ENCODE measurements at regions not wholly inside any gene's neighbourhood (a gene's known extent, or its start where the extent isn't known, plus 50 kb on each side); places are given as distances from the start of the nearest gene placed in this dataset.

DNA sequence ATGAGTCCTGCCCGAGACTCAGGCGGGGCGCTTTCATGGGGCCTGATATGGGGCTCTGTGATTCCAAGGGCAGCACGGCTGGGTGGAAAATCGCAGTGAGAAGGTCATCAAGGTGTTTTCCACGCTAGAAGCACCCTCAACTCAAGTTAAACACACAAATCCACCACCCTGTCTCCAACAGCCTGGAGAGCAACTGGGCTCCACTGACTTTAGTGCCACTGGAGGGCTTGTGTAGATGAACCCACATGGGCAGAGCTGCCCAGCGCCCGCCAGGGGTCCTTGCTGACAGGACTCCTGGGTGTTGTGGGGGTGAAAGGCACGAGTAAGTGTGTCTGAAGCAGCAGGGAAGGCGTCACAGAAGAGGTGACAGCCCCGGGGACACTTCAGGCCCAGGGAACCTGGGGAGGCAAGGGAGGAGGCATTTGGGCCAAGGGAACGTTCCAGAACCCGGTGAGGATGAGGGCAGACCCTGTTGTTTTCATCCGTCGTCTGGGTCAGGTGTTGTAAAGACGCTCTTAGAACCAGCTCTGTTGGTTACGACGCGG is 51.8 kb upstream of the CTDP1 start:
- DNase-seq (peak in 1 of 5 donors; percentile 62), FAIRE-seq (no peak)
- TF ChIP-seq, protein P1, sequence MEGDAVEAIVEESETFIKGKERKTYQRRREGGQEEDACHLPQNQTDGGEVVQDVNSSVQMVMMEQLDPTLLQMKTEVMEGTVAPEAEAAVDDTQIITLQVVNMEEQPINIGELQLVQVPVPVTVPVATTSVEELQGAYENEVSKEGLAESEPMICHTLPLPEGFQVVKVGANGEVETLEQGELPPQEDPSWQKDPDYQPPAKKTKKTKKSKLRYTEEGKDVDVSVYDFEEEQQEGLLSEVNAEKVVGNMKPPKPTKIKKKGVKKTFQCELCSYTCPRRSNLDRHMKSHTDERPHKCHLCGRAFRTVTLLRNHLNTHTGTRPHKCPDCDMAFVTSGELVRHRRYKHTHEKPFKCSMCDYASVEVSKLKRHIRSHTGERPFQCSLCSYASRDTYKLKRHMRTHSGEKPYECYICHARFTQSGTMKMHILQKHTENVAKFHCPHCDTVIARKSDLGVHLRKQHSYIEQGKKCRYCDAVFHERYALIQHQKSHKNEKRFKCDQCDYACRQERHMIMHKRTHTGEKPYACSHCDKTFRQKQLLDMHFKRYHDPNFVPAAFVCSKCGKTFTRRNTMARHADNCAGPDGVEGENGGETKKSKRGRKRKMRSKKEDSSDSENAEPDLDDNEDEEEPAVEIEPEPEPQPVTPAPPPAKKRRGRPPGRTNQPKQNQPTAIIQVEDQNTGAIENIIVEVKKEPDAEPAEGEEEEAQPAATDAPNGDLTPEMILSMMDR (IDR thresholded peaks at IDR 0.05; ENCODE audit: borderline replicate concordance, extremely low read depth, insufficient read depth), result no peak
- H3K4me1 ChIP-seq (ENCODE audit: control insufficient read depth in 2 of 3, insufficient read depth in 2 of 3, low read depth in 1 of 3, low read length in 3 of 3), result no peaks in the 10 kb centered on the region
- no peak overlapping the region for H3K9ac ChIP-seq (ENCODE audit: low read length in 3 of 3)
- H3K9me3 ChIP-seq (ENCODE audit: control insufficient read depth in 2 of 3, insufficient read depth in 1 of 3, low read length in 3 of 3), result no peaks in the 10 kb centered on the region
- no peak overlapping the region for H3K27ac ChIP-seq (ENCODE audit: low read depth in 2 of 2, low read length in 2 of 2)
- no peak overlapping the region for H3K4me3 ChIP-seq (ENCODE audit: low read length in 3 of 3)
- no peaks in the 10 kb centered on the region for H3K27me3 ChIP-seq (ENCODE audit: control insufficient read depth, insufficient read depth, low read length)
- intact Hi-C loops (cut with DNase I), result no loop called here
- H3K36me3 ChIP-seq (ENCODE audit: control insufficient read depth in 2 of 3, insufficient read depth in 3 of 3, low read length in 3 of 3), result no peaks in the 10 kb centered on the region

DNA sequence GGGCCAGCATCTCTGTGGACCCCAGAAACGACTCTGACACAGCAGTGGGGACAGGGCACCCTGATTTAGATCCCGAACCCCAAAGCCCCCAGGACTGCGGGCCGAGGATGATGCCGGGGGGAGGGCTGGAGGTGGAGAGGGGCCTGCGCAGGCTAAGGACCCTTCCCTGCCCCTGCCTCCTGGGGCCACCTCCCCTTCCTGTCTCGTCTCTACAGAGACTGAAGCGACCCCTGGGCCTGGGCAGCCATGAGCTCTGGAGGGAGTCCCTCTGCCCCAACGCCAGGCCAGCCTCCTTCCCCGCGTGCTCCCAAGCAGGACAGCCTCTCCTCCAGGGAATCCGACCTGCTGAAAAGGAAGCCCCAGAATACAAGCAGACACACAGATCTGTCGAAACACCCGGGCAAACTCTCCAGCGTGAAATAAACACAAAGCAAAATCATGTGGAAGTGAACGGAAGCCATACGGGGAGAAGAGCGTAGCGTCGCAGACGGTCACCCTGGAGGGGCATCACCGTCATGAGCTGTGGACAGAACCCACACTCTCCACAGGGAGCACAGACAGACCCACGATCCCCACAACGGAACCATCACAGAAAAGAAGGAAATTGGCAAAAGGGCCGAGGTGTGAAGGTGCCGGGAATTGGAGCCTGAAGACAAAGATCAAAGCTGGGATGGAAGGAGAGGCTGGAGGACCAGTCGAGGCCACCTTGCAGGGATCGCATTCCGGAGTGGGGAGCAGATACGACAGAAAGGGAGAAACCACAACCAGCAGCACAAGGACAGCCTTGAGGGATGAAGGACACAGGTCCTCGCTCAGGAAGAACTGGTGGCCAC is 51.0 kb upstream of the CTDP1 start:
- Histone ChIP-seq H3K9ac (ENCODE audit: low read length in 3 of 3) (no peak overlapping the region), H3K4me1 (ENCODE audit: control insufficient read depth in 2 of 3, insufficient read depth in 2 of 3, low read depth in 1 of 3, low read length in 3 of 3) (no peaks in the 10 kb centered on the region), H3K27ac (ENCODE audit: low read depth in 2 of 2, low read length in 2 of 2) (no peak overlapping the region), H3K36me3 (ENCODE audit: control insufficient read depth in 2 of 3, insufficient read depth in 3 of 3, low read length in 3 of 3) (no peaks in the 10 kb centered on the region), H3K27me3 (ENCODE audit: control insufficient read depth, insufficient read depth, low read length) (no peaks in the 10 kb centered on the region), H3K4me3 (ENCODE audit: low read length in 3 of 3) (no peak overlapping the region), H3K9me3 (ENCODE audit: control insufficient read depth in 2 of 3, insufficient read depth in 1 of 3, low read length in 3 of 3) (peaks cover 0 to under 1% (median 0%) of the 10 kb centered on the region in 3 donors)
- no peak for FAIRE-seq
- intact Hi-C loops (cut with DNase I), result no loop called here
- DNase-seq, result peak in 1 of 5 donors; percentile 62
- TF ChIP-seq, protein P1 (IDR thresholded peaks at IDR 0.05; ENCODE audit: borderline replicate concordance, extremely low read depth, insufficient read depth), result no peak

DNA sequence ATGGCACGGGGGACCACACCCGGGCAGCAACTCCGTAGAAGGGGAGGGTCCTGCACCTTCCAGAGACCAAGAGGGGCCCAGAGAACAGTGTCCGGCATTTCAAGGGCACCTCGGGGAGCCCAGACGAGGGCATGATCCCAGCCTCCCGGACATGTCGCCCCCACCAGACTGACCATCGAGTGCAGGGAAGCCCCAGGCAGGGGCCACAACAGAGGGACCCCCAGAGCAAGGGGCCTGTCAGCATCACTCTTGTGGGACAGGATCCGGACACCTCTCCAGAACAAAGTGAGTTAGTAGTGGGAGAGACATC is 50.4 kb upstream of the CTDP1 start:
- no peak for FAIRE-seq
- H3K27me3 ChIP-seq (ENCODE audit: control insufficient read depth, insufficient read depth, low read length), result no peaks in the 10 kb centered on the region
- TF ChIP-seq, protein P1 (IDR thresholded peaks at IDR 0.05; ENCODE audit: borderline replicate concordance, extremely low read depth, insufficient read depth), result no peak
- intact Hi-C loops (cut with DNase I), result no loop called here
- no peaks in the 10 kb centered on the region for H3K36me3 ChIP-seq (ENCODE audit: control insufficient read depth in 2 of 3, insufficient read depth in 3 of 3, low read length in 3 of 3)
- H3K9me3 ChIP-seq (ENCODE audit: control insufficient read depth in 2 of 3, insufficient read depth in 1 of 3, low read length in 3 of 3), result peaks cover 0 to 2% (median 0%) of the 10 kb centered on the region in 3 donors
- no peak overlapping the region for H3K27ac ChIP-seq (ENCODE audit: low read depth in 2 of 2, low read length in 2 of 2)
- no peak overlapping the region for H3K4me3 ChIP-seq (ENCODE audit: low read length in 3 of 3)
- H3K9ac ChIP-seq (ENCODE audit: low read length in 3 of 3), result no peak overlapping the region
- no peaks in the 10 kb centered on the region for H3K4me1 ChIP-seq (ENCODE audit: control insufficient read depth in 2 of 3, insufficient read depth in 2 of 3, low read depth in 1 of 3, low read length in 3 of 3)
- peak in 1 of 5 donors; percentile 17 for DNase-seq
